Gastrocnemius medialis (tissue), 4 donors: ENCODE measurements at regions not wholly inside any gene's neighbourhood (a gene's known extent, or its start where the extent isn't known, plus 50 kb on each side); places are given as distances from the start of the nearest gene placed in this dataset.

Source experiments
- ATAC-seq, 2 donors: fragments of 150-250 bp; one replicate each; pipeline ENCODE4 v1.9.1; 2016
- DNase-seq, 2 donors: peaks; one replicate each; pipeline ENCODE4 v3.0.0-alpha.2; 2019
- H3K27ac ChIP-seq, 4 donors: fragments of 200-600 bp; sonication (generic); 1 replicate in 1 of 4; 2 replicates in 3 of 4; pipeline ENCODE4 v1.5.1; 2016 to 2018; ENCODE audit warnings: mild to moderate bottlenecking in 2 of 4, moderate library complexity in 1 of 4
- H3K27me3 ChIP-seq, 3 donors: fragments of 200-600 bp; sonication (generic) in 2 of 3; 1 replicate in 1 of 3; 2 replicates in 2 of 3; pipeline versions ENCODE4 v1.5.1 to v1.6.0; 2016 to 2019; ENCODE audit warnings: mild to moderate bottlenecking in 1 of 3, moderate library complexity in 1 of 3
- H3K36me3 ChIP-seq, 2 donors: fragments of 200-600 bp; sonication (generic) in 1 of 2; one replicate each; pipeline ENCODE4 v1.5.1; 2017 to 2018
- H3K4me1 ChIP-seq, 2 donors: fragments of 200-600 bp; sonication (generic) in 1 of 2; one replicate each; pipeline ENCODE4 v1.5.1; 2016 to 2017; ENCODE audit warnings: mild to moderate bottlenecking in 2 of 2
- H3K4me3 ChIP-seq, 4 donors: fragments of 200-600 bp; sonication (generic) in 3 of 4; 1 replicate in 1 of 4; 2 replicates in 3 of 4; pipeline ENCODE4 v1.5.1; 2016 to 2019; ENCODE audit warnings: mild to moderate bottlenecking in 2 of 4
- H3K9me3 ChIP-seq, 3 donors: fragments of 200-600 bp; sonication (generic) in 2 of 3; 1 replicate in 1 of 3; 2 replicates in 2 of 3; pipeline ENCODE4 v1.5.1; 2016 to 2019
- CTCF ChIP-seq, 5 experiments: fragments of 450-650 bp in 3 of 5; fragments of 200-600 bp in 2 of 5; sonication (generic) in 2 of 5; IDR thresholded peaks in 4 of 5; conservative IDR thresholded peaks in 1 of 5; 1 replicate in 4 of 5; 2 replicates in 1 of 5; pipeline ENCODE4 v1.5.1; 2016 to 2019; ENCODE audit warnings: antibody characterized with exemption in 5 of 5, mild to moderate bottlenecking in 3 of 5, moderate library complexity in 3 of 5
- POLR2A ChIP-seq, 2 donors: fragments of 450-650 bp; IDR thresholded peaks; one replicate each; pipeline ENCODE4 v1.6.1; 2017; ENCODE audit warnings: antibody characterized with exemption in 2 of 2, mild to moderate bottlenecking in 2 of 2, moderate library complexity in 2 of 2
- in situ Hi-C, 4 donors: fragments of 200-750 bp; cut with MboI; loops; one replicate each; pipeline versions ENCODE4 v1.15.0 to v1.8.0; 2017; ENCODE audit warnings: low sequenced_read_pairs in 4 of 4
- intact Hi-C: fragments of 100-400 bp; cut with DNase I; formaldehyde crosslinking; loops from one replicate; pipeline ENCODE4 v1.15.1; 2023; ENCODE audit warnings: low total_unique reads

- Histone ChIP-seq H3K27me3 (no peaks in the 10 kb centered on the region), H3K9me3 (no peaks in the 10 kb centered on the region), H3K4me1 (no peaks in the 10 kb centered on the region), H3K27ac (no peak overlapping the region), H3K4me3 (no peak overlapping the region), H3K36me3 (no peaks in the 10 kb centered on the region)
- in situ Hi-C loops = no loop called here
- DNase-seq = no peak
- TF ChIP-seq CTCF (IDR thresholded peaks at IDR 0.05 in 4 of 5, conservative IDR thresholded peaks at IDR 0.05 in 1 of 5) = no peak
- TF ChIP-seq POLR2A (IDR thresholded peaks at IDR 0.05) = no peak
- intact Hi-C loops = no loop called here
- ATAC-seq = no peak
Measured at GRCh38 chr14:100972118-100972897, 68.8 kb upstream of the RTL1 start.

GRCh38 chr14:100975671-100976070 is 72.1 kb upstream of the RTL1 start:
- H3K4me3 ChIP-seq = no peak overlapping the region
- no peaks in the 10 kb centered on the region for H3K4me1 ChIP-seq
- ATAC-seq (no peak), DNase-seq (no peak)
- H3K9me3 ChIP-seq = no peaks in the 10 kb centered on the region
- no peaks in the 10 kb centered on the region for H3K27me3 ChIP-seq
- no peak overlapping the region for H3K27ac ChIP-seq
- H3K36me3 ChIP-seq = no peaks in the 10 kb centered on the region
- intact Hi-C loops = no loop called here
- in situ Hi-C loops = no loop called here
- TF ChIP-seq POLR2A (IDR thresholded peaks at IDR 0.05) (no peak), CTCF (IDR thresholded peaks at IDR 0.05 in 4 of 5, conservative IDR thresholded peaks at IDR 0.05 in 1 of 5) (no peak)

GRCh38 chr14:100979079-100979478 is 75.6 kb upstream of the RTL1 start:
- no peaks in the 10 kb centered on the region for H3K4me1 ChIP-seq
- no peak overlapping the region for H3K4me3 ChIP-seq
- no peaks in the 10 kb centered on the region for H3K36me3 ChIP-seq
- no peak overlapping the region for H3K27ac ChIP-seq
- H3K27me3 ChIP-seq = no peaks in the 10 kb centered on the region
- intact Hi-C loops = no loop called here
- TF ChIP-seq CTCF (IDR thresholded peaks at IDR 0.05 in 4 of 5, conservative IDR thresholded peaks at IDR 0.05 in 1 of 5) (no peak), POLR2A (IDR thresholded peaks at IDR 0.05) (no peak)
- no peaks in the 10 kb centered on the region for H3K9me3 ChIP-seq
- in situ Hi-C loops = no loop called here
- ATAC-seq = no peak
- no peak for DNase-seq

- intact Hi-C loops (no loop called here), in situ Hi-C loops (no loop called here)
- no peak overlapping the region for H3K27ac ChIP-seq
- H3K4me3 ChIP-seq = no peak overlapping the region
- no peak for DNase-seq
- no peaks in the 10 kb centered on the region for H3K27me3 ChIP-seq
- TF ChIP-seq CTCF (IDR thresholded peaks at IDR 0.05 in 4 of 5, conservative IDR thresholded peaks at IDR 0.05 in 1 of 5) = no peak
- no peak for TF ChIP-seq POLR2A (IDR thresholded peaks at IDR 0.05)
- no peaks in the 10 kb centered on the region for H3K4me1 ChIP-seq
- H3K36me3 ChIP-seq = no peaks in the 10 kb centered on the region
- no peak for ATAC-seq
- H3K9me3 ChIP-seq = no peaks in the 10 kb centered on the region
Measured at GRCh38 chr14:100979780-100980179, 76.3 kb upstream of the RTL1 start.

- Histone ChIP-seq H3K36me3 (no peaks in the 10 kb centered on the region), H3K4me1 (no peaks in the 10 kb centered on the region), H3K9me3 (no peaks in the 10 kb centered on the region), H3K27ac (no peak overlapping the region), H3K27me3 (no peaks in the 10 kb centered on the region), H3K4me3 (no peak overlapping the region)
- intact Hi-C loops (no loop called here), in situ Hi-C loops (no loop called here)
- no peak for TF ChIP-seq POLR2A (IDR thresholded peaks at IDR 0.05)
- no peak for TF ChIP-seq CTCF (IDR thresholded peaks at IDR 0.05 in 4 of 5, conservative IDR thresholded peaks at IDR 0.05 in 1 of 5)
- no peak for ATAC-seq
- DNase-seq = no peak
Measured at GRCh38 chr14:100980823-100981222, 77.3 kb upstream of the RTL1 start.
